CD4-positive, alpha-beta T cell treated with Interleukin-6 at 100 ng/mL for 8 hours (primary cell): ENCODE measurements at regions not wholly inside any gene's neighbourhood (a gene's known extent, or its start where the extent isn't known, plus 50 kb on each side); places are given as distances from the start of the nearest gene placed in this dataset.
A peak's percentile ranks its signal among the peaks of the same experiment; 100 is the strongest.

ENCODE experiments used
- DNase-seq: peaks from one replicate; pipeline ENCODE4 v3.0.0-alpha.2; 2020; ENCODE audit warnings: mixed read lengths, low spot score

GRCh38 chr2:147122944-147123343 is 721.9 kb upstream of the ACVR2A start:
- DNase-seq = no peak

GRCh38 chr2:147110962-147111361 is 733.9 kb upstream of the ACVR2A start:
- DNase-seq = no peak

GRCh38 chr2:147110317-147110716 is 734.5 kb upstream of the ACVR2A start:
- DNase-seq = no peak

- DNase-seq = no peak
Measured at GRCh38 chr2:147109291-147109690, 735.5 kb upstream of the ACVR2A start.

GRCh38 chr2:147108548-147108947 is 736.3 kb upstream of the ACVR2A start:
- no peak for DNase-seq

GRCh38 chr2:147101941-147102790 is 742.7 kb upstream of the ACVR2A start:
- DNase-seq = no peak

- no peak for DNase-seq
Measured at GRCh38 chr2:147100406-147101035, 744.3 kb upstream of the ACVR2A start.

- DNase-seq = no peak
Measured at GRCh38 chr2:147099845-147100244, 745.0 kb upstream of the ACVR2A start.

- DNase-seq = no peak
Measured at GRCh38 chr2:147098940-147099339, 745.9 kb upstream of the ACVR2A start.

GRCh38 chr2:147097747-147098146 is 747.1 kb upstream of the ACVR2A start:
- no peak for DNase-seq

GRCh38 chr2:147096671-147097070 is 748.2 kb upstream of the ACVR2A start:
- DNase-seq = no peak

- no peak for DNase-seq
Measured at GRCh38 chr2:147095376-147095775, 749.5 kb upstream of the ACVR2A start.

- no peak for DNase-seq
Measured at GRCh38 chr2:147094077-147094476, 750.8 kb upstream of the ACVR2A start.

GRCh38 chr2:147092266-147092665 is 752.6 kb upstream of the ACVR2A start:
- DNase-seq = no peak

- no peak for DNase-seq
Measured at GRCh38 chr2:147091448-147091847, 753.4 kb upstream of the ACVR2A start.

- no peak for DNase-seq
Measured at GRCh38 chr2:147088871-147089270, 756.0 kb upstream of the ACVR2A start.

GRCh38 chr2:147086715-147087114 is 758.1 kb upstream of the ACVR2A start:
- no peak for DNase-seq

GRCh38 chr2:147083664-147084063 is 761.2 kb upstream of the ACVR2A start:
- DNase-seq = no peak

GRCh38 chr2:147082850-147083522 is 761.8 kb upstream of the ACVR2A start:
- DNase-seq = peak; percentile 60

- no peak for DNase-seq
Measured at GRCh38 chr2:147081831-147082230, 763.0 kb upstream of the ACVR2A start.

GRCh38 chr2:147076634-147077033 is 768.2 kb upstream of the ACVR2A start:
- no peak for DNase-seq

- DNase-seq = no peak
Measured at GRCh38 chr2:147068071-147068470, 776.8 kb upstream of the ACVR2A start.

GRCh38 chr2:147067136-147067535 is 777.7 kb upstream of the ACVR2A start:
- no peak for DNase-seq
